IPS-15b (cell line): ENCODE measurements at regions not wholly inside any gene's neighbourhood (a gene's known extent, or its start where the extent isn't known, plus 50 kb on each side); places are given as distances from the start of the nearest gene placed in this dataset.

Source experiments
- H3K27me3 ChIP-seq: one replicate; pipeline ENCODE4 v1.6.1; 2013; ENCODE audit warnings: low read length; ENCODE audit not compliant: control insufficient read depth, insufficient read depth
- H3K36me3 ChIP-seq: one replicate; pipeline ENCODE4 v1.6.1; 2013; ENCODE audit warnings: low read length; ENCODE audit not compliant: control insufficient read depth, insufficient read depth
- H3K4me1 ChIP-seq: one replicate; pipeline ENCODE4 v1.6.1; 2013; ENCODE audit warnings: mild to moderate bottlenecking, low read length; ENCODE audit not compliant: control insufficient read depth, insufficient read depth
- H3K4me3 ChIP-seq: one replicate; pipeline ENCODE4 v1.5.1; 2013; ENCODE audit warnings: low read depth, low read length
- H3K9ac ChIP-seq: one replicate; pipeline ENCODE4 v1.6.1; 2013; ENCODE audit warnings: low read depth, mild to moderate bottlenecking, low read length
- H3K9me3 ChIP-seq: one replicate; pipeline ENCODE4 v1.6.1; 2013; ENCODE audit warnings: mild to moderate bottlenecking, low read length; ENCODE audit not compliant: control insufficient read depth, insufficient read depth

DNA sequence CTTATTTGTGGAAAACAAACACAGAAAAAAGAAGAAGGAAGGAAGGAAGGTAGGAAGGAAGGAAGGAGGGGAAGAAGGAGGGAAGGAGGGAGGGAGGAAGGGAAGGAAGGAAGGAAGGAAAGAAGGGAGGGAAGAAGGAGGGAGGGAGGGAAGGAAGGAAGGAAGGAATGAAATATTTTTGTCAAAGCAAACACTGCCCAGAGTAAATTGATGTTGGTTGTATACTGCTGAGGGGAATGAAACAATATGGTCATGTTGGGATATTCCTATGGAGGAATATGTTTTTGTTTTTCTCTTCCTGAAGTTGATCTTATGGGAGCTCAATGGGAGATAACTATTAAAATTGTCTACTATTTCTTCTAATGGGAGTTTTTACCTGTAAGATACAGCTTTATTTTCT, 717.5 kb upstream of the LRFN5 start:
- no peaks in the 10 kb centered on the region for H3K9me3 ChIP-seq

GRCh38 chr14:40887912-40888311, 718.8 kb upstream of the LRFN5 start:
- no peak overlapping the region for H3K9ac ChIP-seq
- H3K4me3 ChIP-seq, result no peak overlapping the region
- no peaks in the 10 kb centered on the region for H3K9me3 ChIP-seq
- no peaks in the 10 kb centered on the region for H3K36me3 ChIP-seq
- H3K27me3 ChIP-seq, result no peaks in the 10 kb centered on the region
- no peaks in the 10 kb centered on the region for H3K4me1 ChIP-seq

More for the DNA sequence above, 717.5 kb upstream of the LRFN5 start:
- H3K4me3 ChIP-seq, result no peak overlapping the region
- no peak overlapping the region for H3K9ac ChIP-seq
- H3K27me3 ChIP-seq, result no peaks in the 10 kb centered on the region
- H3K4me1 ChIP-seq, result no peaks in the 10 kb centered on the region
- H3K36me3 ChIP-seq, result no peaks in the 10 kb centered on the region

DNA sequence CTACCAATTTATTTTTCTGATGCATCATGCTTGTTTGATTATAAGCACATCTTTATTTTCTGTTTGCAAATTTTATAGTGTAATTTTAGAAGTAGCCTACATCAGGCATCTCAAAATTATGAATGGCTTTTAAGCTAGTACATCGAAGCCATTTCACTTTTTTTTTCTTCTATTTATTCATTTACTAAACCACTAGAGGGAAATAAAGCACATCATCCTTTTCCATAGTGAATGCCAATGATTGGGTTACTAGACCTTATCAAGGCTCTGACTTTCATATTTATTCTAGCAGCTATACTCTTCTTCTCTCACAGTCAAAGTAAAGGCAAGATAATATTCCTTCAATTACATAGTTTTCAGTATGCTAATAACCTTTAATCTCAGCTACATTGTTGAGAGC, 736.4 kb upstream of the LRFN5 start:
- Histone ChIP-seq H3K9ac (no peak overlapping the region), H3K27me3 (no peaks in the 10 kb centered on the region), H3K4me1 (no peaks in the 10 kb centered on the region), H3K9me3 (no peaks in the 10 kb centered on the region), H3K36me3 (no peaks in the 10 kb centered on the region), H3K4me3 (no peak overlapping the region)

DNA sequence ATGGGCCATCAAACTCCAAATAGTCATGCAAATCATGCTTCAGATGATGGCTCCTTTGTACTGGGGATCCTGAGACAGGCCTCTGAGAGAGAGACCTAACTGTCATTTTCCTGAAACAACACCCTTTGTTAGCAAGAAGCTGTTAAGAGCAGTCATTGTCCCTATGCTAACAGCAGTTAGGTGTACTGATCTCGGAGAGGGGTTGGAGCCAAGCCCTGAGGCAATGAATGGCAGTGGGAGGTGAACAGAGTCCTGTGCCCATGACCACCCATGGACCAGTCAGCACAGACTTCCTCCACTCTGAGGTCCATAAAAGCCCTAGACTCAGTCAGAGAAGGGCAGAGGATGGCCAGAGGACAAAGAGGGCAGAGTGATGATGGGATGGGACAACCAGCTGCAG, 747.6 kb upstream of the LRFN5 start:
- Histone ChIP-seq H3K9ac (no peak overlapping the region), H3K27me3 (no peaks in the 10 kb centered on the region), H3K9me3 (no peaks in the 10 kb centered on the region), H3K36me3 (no peaks in the 10 kb centered on the region), H3K4me1 (no peaks in the 10 kb centered on the region), H3K4me3 (no peak overlapping the region)

DNA sequence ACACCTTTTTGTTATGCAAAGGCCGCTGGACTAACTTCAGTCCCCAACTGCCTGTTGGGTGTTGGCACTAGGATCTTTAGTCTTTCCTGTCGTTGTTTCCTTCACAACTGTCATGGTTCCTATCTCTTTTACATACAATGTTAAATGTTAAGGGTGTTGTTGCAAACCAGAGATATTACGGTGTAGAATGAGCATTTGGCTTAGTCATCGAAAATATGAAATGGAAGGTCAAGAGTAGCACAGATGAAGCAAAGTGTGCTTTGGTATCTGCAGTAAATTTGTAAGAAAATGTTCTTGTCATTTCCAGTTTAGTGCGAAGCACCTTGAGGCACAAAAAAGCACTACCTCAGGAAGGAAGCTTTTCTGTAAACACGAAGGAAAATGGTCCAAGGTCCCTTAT, 751.3 kb upstream of the LRFN5 start:
- Histone ChIP-seq H3K27me3 (no peaks in the 10 kb centered on the region), H3K36me3 (no peaks in the 10 kb centered on the region), H3K9ac (no peak overlapping the region), H3K4me3 (no peak overlapping the region), H3K4me1 (no peaks in the 10 kb centered on the region), H3K9me3 (no peaks in the 10 kb centered on the region)

GRCh38 chr14:40850191-40850590, 756.5 kb upstream of the LRFN5 start:
- no peak overlapping the region for H3K4me3 ChIP-seq
- H3K4me1 ChIP-seq, result no peaks in the 10 kb centered on the region
- no peaks in the 10 kb centered on the region for H3K27me3 ChIP-seq
- no peak overlapping the region for H3K9ac ChIP-seq
- H3K36me3 ChIP-seq, result no peaks in the 10 kb centered on the region
- H3K9me3 ChIP-seq, result no peaks in the 10 kb centered on the region

- Histone ChIP-seq H3K4me1 (no peaks in the 10 kb centered on the region), H3K9me3 (no peaks in the 10 kb centered on the region), H3K4me3 (no peak overlapping the region)
Measured at GRCh38 chr14:40847480-40847879, 759.2 kb upstream of the LRFN5 start.

GRCh38 chr14:40842816-40843215, 763.9 kb upstream of the LRFN5 start:
- no peaks in the 10 kb centered on the region for H3K9me3 ChIP-seq
- no peaks in the 10 kb centered on the region for H3K27me3 ChIP-seq
- no peak overlapping the region for H3K9ac ChIP-seq
- H3K36me3 ChIP-seq, result no peaks in the 10 kb centered on the region
- H3K4me3 ChIP-seq, result no peak overlapping the region
- no peaks in the 10 kb centered on the region for H3K4me1 ChIP-seq

More at GRCh38 chr14:40847480-40847879, 759.2 kb upstream of the LRFN5 start:
- no peak overlapping the region for H3K9ac ChIP-seq
- no peaks in the 10 kb centered on the region for H3K36me3 ChIP-seq
- no peaks in the 10 kb centered on the region for H3K27me3 ChIP-seq

- no peaks in the 10 kb centered on the region for H3K4me1 ChIP-seq
- no peak overlapping the region for H3K9ac ChIP-seq
- H3K4me3 ChIP-seq, result no peak overlapping the region
- no peaks in the 10 kb centered on the region for H3K36me3 ChIP-seq
- no peaks in the 10 kb centered on the region for H3K27me3 ChIP-seq
- H3K9me3 ChIP-seq, result no peaks in the 10 kb centered on the region
Measured at GRCh38 chr14:40841886-40842285, 764.8 kb upstream of the LRFN5 start.

DNA sequence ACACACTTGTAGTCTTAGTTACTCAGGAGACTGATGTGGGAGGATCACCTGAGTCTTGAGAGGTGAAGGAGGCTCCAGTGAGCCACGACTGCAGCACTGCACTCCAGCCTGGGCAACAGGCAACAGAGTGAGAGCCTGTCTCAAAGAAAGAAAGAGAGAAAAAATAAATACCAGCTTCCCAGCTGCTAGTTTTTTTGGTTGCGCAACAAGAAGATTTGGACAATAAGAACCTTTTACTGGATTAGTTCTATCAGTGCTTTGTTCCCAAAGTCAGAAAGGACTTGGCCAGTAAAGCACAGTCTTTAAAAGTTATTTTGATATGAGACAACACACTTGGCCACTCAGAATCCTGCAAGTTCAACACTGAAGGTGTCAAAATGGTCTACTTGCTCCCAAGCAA, 768.1 kb upstream of the LRFN5 start:
- Histone ChIP-seq H3K9me3 (no peaks in the 10 kb centered on the region), H3K4me3 (no peak overlapping the region), H3K9ac (no peak overlapping the region), H3K36me3 (no peaks in the 10 kb centered on the region), H3K4me1 (no peaks in the 10 kb centered on the region), H3K27me3 (no peaks in the 10 kb centered on the region)

GRCh38 chr14:40806471-40806870, 800.2 kb upstream of the LRFN5 start:
- no peak overlapping the region for H3K4me3 ChIP-seq
- no peaks in the 10 kb centered on the region for H3K4me1 ChIP-seq
- H3K9me3 ChIP-seq, result no peaks in the 10 kb centered on the region
- H3K36me3 ChIP-seq, result no peaks in the 10 kb centered on the region
- H3K9ac ChIP-seq, result no peak overlapping the region
- H3K27me3 ChIP-seq, result no peaks in the 10 kb centered on the region

GRCh38 chr14:40796168-40796567, 810.5 kb upstream of the LRFN5 start:
- no peaks in the 10 kb centered on the region for H3K27me3 ChIP-seq
- no peaks in the 10 kb centered on the region for H3K36me3 ChIP-seq
- no peaks in the 10 kb centered on the region for H3K9me3 ChIP-seq

GRCh38 chr14:40784860-40785259, 821.8 kb upstream of the LRFN5 start:
- no peaks in the 10 kb centered on the region for H3K36me3 ChIP-seq
- H3K9me3 ChIP-seq, result no peaks in the 10 kb centered on the region
- H3K4me1 ChIP-seq, result no peaks in the 10 kb centered on the region
- no peak overlapping the region for H3K4me3 ChIP-seq
- no peaks in the 10 kb centered on the region for H3K27me3 ChIP-seq
- H3K9ac ChIP-seq, result no peak overlapping the region

More at GRCh38 chr14:40796168-40796567, 810.5 kb upstream of the LRFN5 start:
- no peak overlapping the region for H3K4me3 ChIP-seq
- no peaks in the 10 kb centered on the region for H3K4me1 ChIP-seq
- H3K9ac ChIP-seq, result no peak overlapping the region
